ENCODE measurements at regions not wholly inside any gene's neighbourhood (a gene's known extent, or its start where the extent isn't known, plus 50 kb on each side); places are given as distances from the start of the nearest gene placed in this dataset.
"Not testable (repeated sequence)": the region's sequence is repeated elsewhere in the genome, so short reads cannot be mapped to it uniquely, and the experiment has no call there.

DNA sequence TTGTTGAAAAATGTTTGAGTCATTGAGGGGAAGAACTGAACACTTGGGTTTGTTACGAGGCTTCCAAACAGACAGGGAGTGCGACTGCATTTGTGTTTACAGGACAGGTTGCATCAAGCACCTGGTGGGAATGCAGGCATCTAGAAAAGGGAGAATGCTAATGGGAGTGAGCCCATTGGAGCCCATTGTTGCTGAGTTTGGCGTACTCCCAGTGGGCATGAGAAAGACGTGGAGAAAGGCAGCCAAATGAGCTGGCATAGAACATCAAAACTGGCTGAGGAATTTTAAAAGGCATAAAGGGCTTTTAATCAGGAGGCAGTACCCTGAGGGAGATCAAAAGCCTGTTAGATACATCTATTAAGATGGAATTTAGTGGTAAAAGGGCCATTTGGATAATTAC, 171.6 kb upstream of the NPSR1 start:
- no peak for DNase-seq (ENCODE audit: low read depth in 3 of 3)

DNA sequence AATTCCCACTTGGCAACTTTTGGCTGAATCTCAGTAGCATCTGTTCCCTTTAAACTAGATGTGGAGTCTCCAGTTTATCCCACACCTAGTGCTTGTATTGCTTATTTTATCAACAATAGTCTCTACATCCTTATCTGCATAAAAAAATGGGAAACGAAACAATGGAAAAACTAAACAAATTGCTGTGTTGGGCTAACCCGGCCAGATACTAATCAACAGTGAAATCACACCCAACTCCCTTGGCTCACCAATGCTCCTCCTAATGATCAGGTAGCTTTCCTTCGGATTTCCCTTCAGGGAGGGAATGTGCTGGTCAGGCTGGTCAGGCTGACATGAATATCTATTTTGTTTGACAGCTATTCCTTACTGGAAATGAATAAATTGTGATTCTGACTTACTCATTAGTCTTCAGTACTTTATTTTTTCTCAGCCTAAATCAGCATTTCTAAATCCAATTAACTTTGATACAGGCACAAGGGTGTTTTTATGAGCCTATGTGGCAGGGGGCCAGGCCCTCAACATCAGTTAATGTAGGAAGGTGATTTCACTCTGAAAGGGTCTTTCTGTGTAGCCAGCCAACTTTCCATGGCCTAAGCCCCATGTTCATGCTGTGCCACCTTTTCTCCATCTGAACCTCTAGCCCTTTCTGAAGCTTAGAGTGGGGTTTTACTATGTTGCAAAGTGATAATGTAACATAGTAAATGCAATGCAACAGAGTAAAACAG, 170.5 kb upstream of the NPSR1 start:
- DNase-seq (ENCODE audit: low read depth in 3 of 3): no peak

DNA sequence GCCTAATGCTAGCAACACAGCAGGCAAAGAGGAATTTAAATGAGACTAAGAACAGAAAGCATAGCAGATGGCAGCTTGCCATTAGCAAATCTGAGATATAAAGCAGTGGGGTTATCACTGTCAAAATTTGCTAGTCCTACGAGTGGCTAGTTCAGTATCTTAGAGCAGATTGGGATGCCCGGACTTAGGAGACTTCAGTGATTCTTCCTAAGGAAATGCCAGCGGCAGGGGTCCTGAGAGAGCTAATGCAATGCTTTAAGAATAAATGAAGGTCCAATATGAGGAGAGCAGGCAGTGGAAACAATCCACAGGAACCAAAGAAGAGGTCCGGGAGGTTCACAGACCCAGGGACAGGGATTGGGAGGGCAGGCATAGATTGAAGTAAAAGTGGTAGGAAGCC, 169.3 kb upstream of the NPSR1 start:
- DNase-seq (ENCODE audit: low read depth in 3 of 3): no peak

DNA sequence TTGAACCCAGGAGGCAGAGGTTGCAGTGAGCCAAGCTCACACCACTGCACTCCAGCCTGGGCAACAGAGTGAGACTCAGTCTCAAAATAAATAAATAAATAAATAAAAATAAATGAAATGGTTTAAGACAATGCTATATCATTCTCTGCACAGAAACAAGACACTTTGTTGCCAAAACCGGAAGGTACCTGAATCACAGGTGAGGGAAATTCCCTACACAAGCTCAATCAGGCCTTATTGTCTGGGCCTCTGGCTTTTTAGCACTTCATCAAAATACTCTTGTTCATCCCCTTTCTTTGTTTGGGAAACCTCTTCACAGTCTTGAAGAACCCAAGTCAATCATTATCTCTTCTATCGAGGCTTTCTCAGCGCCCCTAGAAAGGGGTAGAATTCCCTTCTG, 166.1 kb upstream of the NPSR1 start:
- DNase-seq (ENCODE audit: low read depth in 3 of 3): no peak

DNA sequence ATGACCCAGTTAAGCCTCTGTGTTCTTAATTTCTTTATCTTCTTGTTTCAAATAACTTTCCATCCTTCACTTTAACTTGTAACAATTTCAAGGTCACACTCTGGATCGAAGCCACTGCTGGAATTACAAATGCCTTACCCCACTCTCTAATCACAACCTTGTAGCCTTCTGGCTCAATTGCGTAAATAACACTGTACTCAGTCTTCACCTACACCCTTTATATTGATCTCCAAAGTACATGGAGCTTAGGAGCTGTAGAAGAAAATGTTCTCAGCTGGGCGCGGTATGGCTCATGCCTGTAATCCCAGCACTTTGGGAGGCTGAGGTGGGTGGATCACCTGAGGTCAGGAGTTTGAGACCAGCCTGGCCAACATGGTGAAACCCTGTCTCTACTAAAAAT, 164.3 kb upstream of the NPSR1 start:
- DNase-seq (ENCODE audit: low read depth in 3 of 3): no peak

DNA sequence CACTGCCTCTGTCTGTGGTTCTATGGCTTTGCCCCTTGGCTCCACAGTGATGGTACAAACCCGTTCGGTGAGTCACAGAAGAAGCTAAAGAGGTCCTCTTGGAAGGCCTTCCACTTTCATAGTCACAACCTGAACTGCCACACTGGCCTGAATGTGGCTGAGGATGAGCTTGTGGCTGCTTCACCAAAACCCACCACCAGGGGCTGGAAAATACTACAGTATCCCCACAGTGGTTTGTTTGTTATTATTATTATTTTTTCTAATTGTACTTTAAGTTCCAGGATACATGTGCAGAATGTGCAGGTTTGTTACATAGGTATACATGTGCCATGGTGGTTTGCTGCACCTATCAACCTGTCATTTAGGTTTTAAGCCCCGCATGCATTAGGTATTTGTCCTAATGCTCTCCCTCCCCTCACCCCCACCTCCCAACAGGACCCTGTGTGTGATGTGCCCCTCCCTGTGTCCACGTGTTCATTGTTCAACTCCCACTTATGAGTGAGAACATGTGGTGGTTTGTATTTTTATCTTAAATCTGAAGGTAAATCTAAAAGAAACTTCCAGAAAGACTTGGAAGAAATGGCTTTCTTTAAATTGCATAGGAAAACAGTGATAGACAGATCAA, 160.8 kb upstream of the NPSR1 start:
- DNase-seq (ENCODE audit: low read depth in 3 of 3): no peak

DNA sequence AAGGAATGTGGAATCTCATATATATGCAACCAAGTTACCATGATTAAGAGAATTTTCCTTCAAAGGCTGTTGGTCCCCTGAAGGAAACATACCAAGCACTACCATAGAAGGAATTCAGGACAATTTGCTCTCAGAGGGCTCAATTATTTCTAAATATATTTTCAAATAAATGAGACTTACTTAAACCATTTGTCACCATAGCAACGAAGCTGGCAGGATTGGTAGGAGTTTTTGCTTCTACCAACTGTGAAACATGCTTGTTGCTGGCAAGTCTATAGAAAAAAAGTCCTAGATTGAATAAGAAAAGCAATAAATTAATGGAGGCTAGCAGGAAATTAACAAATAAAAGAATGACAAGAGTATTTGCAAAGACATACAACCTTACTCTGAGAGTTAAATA, 156.9 kb upstream of the NPSR1 start:
- no peak for DNase-seq (ENCODE audit: low read depth in 3 of 3)

DNA sequence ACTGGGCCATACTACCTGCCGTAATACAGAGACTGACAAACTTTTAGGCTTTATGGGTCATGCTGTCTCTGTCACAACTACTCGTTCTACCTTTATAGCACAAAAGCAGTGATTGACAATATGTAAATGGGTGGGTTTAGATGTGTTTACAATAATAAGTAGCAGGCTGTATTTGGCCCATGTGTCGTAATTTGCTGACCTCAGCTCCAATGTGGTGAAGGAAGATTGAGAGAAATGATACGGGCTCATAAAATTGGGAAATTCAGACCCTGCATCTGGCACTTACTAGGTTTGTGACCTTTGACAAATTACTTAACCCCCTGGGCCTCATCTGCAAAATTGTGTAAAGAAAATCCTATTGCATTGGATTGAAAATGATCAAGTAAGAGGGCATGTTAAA, 150.8 kb upstream of the NPSR1 start:
- DNase-seq (ENCODE audit: low read depth in 3 of 3): no peak

DNA sequence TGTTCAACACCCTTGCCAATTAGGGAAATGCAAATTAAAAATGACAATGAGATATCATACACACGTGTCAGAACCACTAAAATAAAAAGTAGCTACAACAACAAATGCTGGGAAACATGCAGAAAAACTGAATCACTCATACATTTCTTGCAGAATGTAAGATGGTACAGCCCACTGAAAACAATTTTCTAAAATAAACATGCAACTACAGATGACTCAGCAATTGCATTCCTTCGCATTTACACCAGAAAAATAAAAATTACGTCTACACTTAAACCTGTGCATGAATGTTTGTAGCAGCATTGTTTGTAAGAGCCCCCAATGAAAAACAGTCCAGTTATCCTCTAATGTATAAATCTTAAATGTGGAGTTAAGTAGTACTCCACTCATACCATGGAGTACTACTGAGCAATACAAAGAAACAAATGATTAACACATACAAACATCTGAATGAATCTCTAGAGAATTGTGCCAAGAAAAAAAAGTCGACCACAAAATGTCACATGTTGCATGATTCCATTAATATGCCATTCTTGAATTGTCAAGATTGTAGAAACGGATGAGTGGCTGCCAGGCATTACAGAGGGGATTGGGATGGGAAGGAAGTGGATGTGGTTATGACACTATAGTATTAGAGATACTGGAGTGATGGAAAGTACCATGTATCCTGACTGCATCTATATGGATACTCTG, 134.6 kb upstream of the NPSR1 start:
- DNase-seq (ENCODE audit: low read depth in 3 of 3): no peak

DNA sequence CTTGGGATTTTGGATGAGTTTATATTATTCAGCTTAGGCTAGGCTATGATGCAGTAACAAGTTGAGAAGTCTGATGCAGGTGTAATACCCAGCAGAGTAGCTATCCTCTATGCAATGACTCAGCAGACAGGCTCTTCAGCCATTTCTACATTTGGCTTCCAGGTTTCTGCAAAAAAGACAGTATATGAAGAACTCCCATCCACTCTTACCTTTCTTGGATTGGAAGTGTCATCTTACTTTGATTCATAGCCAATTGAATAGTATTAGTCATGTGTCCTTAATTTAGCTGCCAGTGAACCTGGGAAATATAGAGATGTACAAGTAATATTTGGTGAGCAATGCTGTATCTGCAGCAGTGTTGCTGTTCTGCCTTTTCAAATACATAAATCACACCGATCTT, 127.8 kb upstream of the NPSR1 start:
- DNase-seq (ENCODE audit: low read depth in 3 of 3): no peak

DNA sequence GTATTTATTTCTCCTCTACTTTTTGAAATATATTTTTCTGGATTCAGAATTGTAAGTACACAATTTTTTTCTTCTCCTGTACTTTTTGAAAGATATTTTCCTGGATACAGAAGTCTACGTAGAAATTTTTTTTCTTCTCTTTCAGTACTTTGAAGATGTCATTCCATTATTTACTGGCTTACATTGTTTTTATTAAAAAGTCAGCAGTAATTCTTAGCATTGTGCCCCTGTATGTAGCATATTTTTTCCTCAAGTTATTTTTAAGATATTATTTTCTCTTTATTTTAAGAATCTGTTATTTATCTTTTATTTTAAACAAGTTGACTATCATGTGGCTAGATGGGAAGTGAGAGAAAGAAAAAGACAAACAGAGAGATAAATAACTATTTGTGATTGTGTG, 119.0 kb upstream of the NPSR1 start:
- DNase-seq (ENCODE audit: low read depth in 3 of 3): no peak

DNA sequence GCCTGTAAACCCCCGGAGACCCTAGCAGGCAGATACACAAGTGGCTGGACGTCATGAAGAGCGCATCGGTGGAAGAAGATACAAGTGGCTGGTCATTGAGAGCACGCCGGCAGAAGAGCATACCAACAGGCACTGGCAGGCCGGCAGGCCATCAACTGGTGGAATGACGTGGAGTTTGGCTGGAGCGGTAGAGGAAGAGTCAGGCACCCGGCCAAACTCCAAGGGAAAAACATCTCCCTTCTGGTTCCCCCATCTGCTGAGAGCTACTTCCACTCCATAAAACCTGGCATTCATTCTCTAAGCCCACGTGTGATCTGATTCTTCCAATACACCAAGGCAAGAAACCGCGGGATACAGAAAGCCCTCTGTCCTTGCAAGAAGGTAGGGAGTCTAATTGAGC, 113.4 kb upstream of the NPSR1 start:
- no peak for DNase-seq (ENCODE audit: low read depth in 3 of 3)

DNA sequence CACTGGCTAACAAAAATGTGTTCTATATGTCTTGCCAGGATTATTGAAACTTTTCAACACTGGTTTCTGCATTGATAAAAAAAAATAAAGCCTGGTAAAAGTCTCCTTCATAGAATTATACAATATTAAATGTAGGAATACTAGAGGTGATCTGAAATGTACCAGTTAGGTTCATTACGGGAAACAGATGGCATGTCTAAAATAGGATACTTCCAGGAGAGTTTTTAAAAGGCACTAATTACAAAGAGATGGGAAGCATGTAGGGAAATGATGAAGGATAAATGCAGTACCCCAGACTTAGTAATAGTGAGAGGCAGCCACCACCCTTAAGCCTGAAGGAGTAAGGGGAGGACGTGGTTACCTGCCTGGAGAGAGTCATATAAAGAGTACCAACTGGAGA, 107.0 kb upstream of the NPSR1 start:
- no peak for DNase-seq (ENCODE audit: low read depth in 3 of 3)

DNA sequence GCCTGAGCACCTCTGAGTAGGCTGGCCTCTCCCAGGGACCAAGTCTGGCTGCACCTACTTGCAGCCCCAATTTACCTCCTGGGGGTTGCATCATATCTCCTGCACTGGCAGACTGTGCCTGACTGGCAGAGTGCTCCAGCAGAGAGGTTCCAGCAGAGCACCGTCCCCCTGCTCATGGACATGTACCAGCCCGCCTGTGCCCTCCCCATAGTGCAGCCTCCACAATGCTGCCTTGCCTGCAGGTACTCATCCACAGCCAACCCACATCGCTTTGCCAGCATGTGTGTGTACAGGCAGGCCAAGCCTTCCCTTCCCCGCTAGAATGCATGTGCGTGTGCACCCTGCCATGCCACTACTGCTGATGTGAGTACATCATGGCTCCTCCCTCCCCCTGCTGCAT, 105.5 kb upstream of the NPSR1 start:
- DNase-seq (ENCODE audit: low read depth in 3 of 3): no peak

DNA sequence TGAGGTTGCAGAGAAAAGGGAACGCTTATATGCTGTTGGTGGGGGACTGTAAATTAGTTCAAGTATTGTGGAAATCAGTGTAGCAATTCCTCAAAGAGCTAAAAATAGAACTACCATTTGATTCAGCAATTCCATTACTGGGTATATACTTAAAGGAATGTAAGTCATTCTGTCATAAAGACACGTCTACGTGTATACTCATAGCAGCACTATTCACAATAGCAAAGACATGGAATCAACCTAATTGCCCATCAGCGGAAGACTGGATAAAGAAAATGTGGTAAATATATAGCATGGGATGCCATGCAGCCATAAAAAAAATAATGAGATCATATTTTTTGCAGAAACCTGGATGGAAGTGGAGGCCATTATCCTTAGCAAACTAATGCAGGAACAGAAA, 100.0 kb upstream of the NPSR1 start:
- no peak for DNase-seq (ENCODE audit: low read depth in 3 of 3)

DNA sequence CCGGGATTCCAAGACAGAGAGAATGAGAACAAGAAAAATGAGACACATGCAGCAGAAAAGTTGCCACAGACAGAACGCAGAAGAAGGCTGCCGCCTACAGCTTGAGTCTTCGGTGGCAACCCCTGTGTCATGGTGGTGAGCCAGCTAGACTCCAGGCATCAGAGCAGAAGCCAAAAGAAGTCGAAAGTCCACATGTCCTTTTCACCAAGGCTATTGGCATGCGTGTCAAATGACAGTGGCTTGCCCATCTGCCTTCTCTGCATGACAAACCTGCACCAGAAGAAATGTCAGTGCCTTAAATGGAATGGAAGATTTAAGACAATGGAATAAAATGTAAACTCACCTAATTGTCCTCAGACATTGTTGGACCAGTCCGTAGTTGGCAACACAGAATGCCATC, 93.9 kb upstream of the NPSR1 start:
- no peak for DNase-seq (ENCODE audit: low read depth in 3 of 3)

DNA sequence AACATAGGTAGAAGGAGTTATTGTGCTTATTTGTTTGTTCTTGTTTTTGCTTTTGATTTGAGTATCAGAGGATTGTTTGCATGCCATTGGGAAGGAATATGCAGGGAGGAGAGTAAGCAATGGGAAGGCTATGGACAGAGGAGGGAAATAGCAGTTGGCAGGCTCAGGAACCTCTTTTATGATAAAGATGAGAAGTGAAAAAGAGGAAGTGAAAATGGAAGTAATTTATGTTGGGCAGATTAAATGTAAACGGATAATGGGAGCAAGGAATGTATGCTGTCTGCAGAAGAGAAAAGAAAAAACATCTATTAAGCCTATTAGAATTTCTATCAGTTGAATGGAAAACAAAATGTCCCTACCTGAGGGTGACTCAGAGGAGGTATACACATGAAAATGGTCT, 90.1 kb upstream of the NPSR1 start:
- DNase-seq (ENCODE audit: low read depth in 3 of 3): no peak

DNA sequence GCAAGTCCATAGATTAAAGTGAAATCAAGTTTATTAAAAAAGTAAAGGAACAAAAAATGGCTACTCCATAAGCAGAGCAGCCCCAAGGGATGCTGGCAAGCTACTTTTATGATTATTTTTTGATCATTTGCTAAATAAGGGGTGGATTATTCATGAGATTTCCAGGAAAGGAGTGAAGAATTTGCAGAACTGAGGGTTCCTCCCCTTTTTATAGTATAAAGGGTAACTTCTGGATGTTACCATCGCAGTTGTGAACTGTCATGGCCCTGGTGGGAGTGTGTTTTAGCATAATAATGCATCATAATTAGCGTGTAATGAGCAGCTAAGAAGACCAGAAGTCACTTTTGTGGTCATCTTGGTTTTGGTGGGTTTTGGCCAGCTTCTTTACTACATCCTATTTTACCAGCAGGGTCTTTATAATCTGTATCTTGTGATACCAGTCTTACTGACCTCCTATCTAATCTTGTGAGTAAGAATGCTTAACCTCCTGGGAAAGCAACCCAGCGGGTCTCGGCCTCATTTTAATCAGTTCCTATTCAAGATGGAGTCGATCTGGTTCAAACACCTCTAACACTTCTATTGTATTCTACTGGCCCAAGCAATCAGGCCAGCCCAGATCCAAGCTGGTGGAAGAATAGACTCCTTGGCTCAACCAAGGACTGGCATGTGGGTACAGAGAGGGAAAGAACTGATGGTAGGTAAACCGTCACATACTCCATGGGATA, 87.9 kb upstream of the NPSR1 start:
- DNase-seq (ENCODE audit: low read depth in 3 of 3): no peak

DNA sequence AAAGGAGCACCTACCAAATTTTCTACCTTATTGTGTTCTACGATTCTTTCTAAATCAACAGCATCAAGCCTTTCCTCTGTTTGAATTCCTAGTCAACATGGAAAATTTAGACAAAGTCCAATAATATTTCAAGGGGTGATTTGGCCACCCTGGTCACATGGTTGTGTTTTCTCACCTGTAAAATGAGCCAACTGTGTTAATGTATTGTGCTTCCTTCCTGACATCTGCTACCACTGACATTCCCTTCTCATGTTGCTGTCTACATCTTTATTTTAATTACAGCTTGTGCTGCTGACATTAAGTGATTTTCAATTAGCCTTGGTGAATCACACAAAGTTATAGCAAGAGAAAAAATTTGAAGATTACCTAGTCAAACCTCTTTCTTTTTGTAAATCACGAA, 83.0 kb upstream of the NPSR1 start:
- DNase-seq (ENCODE audit: low read depth in 3 of 3): no peak

DNA sequence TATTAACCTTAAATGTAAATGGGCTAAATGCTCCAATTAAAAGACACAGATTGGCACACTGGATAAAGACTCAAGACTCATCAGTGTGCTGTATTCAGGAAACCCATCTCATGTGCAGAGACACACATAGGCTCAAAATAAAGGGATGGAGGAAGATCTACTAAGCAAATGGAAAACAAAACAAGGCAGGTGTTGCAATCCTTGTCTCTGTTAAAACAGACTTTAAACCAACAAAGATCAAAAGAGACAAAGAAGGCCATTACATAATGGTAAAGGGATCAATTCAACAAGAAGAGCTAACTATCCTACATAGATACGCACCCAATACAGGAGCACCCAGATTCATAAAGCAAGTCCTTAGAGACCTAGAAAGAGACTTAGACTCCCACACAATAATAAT, 80.1 kb upstream of the NPSR1 start:
- DNase-seq (ENCODE audit: low read depth in 3 of 3): not testable (repeated sequence)

DNA sequence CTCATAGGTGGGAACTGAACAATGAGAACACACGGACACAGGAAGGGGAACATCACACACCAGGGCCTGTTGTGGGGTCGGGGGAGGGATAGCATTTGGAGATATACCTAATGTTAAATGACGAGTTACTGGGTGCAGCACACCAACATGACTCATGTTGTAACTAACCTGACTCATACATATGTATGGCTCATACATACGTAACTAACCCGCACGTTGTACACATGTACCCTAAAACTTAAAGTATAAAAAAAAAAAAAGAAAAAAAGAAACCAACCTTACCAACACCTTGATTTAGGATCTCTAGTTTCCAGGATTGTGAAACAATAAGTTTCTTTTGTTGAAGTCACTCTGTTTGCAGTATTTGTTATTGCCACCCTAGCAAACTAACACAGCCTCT, 76.3 kb upstream of the NPSR1 start:
- DNase-seq (ENCODE audit: low read depth in 3 of 3): not testable (repeated sequence)

DNA sequence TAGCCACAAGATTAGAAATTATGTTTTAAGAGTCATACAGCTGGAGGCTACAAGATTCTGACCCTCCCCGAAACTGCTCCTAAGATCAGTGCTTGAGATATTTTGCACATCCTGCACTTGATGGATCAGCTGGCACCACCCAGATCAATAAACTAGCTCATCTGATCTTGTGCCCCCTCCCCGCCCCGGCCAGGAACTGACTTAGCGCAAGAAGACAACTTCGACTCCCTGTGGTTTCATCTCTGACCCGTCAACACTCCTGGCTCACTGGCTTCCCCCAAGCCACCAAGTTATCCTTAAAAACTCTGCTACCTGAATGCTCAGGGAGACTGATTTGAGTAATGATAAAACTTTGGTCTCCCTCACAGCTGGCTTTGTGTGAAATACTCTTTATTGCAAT, 73.5 kb upstream of the NPSR1 start:
- DNase-seq (ENCODE audit: low read depth in 3 of 3): no peak

DNA sequence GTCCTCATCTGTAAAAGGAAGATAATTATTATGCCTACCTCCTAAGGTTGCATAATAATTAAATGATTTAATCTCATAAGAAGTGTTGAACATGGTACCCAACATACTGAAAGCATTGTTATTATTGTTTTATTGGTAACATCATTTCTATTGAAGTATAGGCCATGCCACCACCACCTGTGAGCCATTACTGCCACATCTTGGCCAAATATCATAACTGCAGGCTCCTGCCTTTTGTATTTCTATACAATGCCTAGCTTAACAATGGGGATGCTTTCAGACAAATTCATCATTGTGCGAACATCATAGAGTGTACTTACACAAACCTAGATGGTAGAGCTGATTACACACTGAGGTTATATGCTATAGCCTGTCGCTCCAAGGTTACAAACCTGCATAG, 61.1 kb upstream of the NPSR1 start:
- no peak for DNase-seq (ENCODE audit: low read depth in 3 of 3)

Data from stimulated activated CD4-positive, alpha-beta T cell treated with anti-CD3 and anti-CD28 coated beads, TNF-alpha, amount 100 ng/mL, for 24 hours (primary cell).